AG09309 (cell line): ENCODE measurements at regions not wholly inside any gene's neighbourhood (a gene's known extent, or its start where the extent isn't known, plus 50 kb on each side); places are given as distances from the start of the nearest gene placed in this dataset.

Experiments
- DNase-seq: peaks from one replicate; pipeline ENCODE4 v3.0.0-alpha.2; 2010; ENCODE audit warnings: low read depth
- H3K4me3 ChIP-seq: 2 replicates; pipeline ENCODE4 v1.5.1; 2011; ENCODE audit warnings: mild to moderate bottlenecking, low read depth, low read length, moderate library complexity; ENCODE audit not compliant: control insufficient read depth
- TF ChIP-seq, protein P1 (sequence below): IDR thresholded peaks from 2 replicates; pipeline ENCODE4 v1.5.1; 2011; ENCODE audit warnings: mild to moderate bottlenecking, low read depth, low read length, inconsistent platforms; ENCODE audit not compliant: insufficient read depth, control insufficient read depth; ENCODE audit errors: missing control alignments

DNA sequence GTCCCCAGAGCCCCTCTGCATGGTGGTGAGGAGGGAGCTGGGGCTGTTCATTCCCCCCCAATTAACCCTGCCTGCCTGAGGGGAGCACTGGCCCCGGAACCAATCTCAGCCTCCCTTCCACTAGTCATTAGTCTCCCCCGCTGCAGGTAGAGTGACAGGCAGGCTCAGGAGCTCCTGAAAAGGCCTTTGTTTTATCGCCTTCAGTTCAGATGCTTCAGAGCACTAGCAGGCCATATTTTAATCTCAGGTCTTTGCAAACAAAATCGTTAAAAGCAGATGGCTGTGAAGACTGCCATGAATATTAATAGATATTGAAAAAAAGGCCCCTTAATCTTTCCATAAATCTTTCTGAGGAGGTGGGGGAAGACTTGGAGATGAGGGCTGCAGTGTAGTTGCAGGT, 250.7 kb downstream of the RPS24 start:
- H3K4me3 ChIP-seq: no peak overlapping the region
- TF ChIP-seq, protein P1, sequence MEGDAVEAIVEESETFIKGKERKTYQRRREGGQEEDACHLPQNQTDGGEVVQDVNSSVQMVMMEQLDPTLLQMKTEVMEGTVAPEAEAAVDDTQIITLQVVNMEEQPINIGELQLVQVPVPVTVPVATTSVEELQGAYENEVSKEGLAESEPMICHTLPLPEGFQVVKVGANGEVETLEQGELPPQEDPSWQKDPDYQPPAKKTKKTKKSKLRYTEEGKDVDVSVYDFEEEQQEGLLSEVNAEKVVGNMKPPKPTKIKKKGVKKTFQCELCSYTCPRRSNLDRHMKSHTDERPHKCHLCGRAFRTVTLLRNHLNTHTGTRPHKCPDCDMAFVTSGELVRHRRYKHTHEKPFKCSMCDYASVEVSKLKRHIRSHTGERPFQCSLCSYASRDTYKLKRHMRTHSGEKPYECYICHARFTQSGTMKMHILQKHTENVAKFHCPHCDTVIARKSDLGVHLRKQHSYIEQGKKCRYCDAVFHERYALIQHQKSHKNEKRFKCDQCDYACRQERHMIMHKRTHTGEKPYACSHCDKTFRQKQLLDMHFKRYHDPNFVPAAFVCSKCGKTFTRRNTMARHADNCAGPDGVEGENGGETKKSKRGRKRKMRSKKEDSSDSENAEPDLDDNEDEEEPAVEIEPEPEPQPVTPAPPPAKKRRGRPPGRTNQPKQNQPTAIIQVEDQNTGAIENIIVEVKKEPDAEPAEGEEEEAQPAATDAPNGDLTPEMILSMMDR: no peak
- no peak for DNase-seq

DNA sequence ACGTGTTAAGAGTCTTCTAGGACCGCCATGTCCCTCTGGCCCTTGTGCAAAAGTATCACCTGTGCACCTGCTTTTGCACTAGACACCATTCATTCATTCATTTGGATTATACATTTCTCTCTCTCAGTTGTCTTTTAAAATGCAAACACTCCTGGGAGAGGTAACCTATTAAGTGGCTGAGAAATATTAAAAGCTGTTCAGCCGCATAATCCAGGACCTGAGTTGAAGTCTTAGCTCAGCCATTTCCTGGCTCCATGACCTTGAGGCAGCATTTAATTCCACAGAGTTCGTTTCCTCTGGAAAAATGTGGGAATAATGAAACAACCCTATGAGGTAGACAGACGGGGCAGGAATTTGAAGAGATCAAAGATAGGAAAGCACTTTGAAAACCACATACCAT, 251.6 kb downstream of the RPS24 start:
- DNase-seq: no peak
- no peak overlapping the region for H3K4me3 ChIP-seq

DNA sequence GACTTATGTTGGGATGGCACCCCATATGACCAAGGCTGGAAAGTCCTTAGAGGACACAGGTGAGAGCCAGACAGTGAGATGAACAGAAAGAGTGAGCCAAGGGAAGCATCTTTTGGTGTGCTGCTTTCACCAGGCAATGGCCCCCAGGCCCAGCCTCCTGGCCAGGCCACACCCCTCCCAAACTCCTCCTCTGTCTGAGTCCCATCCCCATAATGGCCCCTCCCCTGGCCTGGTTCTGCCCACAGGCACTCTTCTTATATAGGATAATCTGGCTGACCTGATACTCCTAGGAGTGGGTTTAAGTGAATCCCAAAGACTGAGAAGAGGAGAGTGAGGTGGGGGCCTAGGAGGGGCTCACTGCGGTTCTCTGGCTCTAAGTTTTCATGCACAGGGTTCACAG, 252.5 kb downstream of the RPS24 start:
- H3K4me3 ChIP-seq: no peak overlapping the region
- TF ChIP-seq, protein P1: no peak
- DNase-seq: no peak

More for the DNA sequence above, 251.6 kb downstream of the RPS24 start:
- TF ChIP-seq, protein P1: no peak

DNA sequence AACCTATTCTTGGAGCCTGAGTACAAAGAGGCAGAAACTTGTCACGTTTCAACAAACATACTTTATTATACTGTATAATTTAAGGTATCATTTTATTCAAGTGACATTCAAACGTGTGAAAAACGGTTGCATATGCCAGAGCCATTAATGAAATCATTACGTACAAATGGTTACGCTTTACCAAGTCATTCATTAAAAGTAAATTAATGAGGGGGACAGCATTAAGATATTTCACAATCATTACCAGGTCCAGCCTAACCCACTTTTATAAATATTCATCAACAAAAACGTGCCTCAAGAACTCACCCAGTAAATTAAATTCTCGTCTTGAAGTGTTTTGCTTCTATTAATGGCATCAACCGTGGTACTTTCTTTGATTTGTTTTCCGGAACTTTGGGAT, 253.0 kb downstream of the RPS24 start:
- no peak for DNase-seq
- TF ChIP-seq, protein P1: no peak
- H3K4me3 ChIP-seq: no peak overlapping the region

DNA sequence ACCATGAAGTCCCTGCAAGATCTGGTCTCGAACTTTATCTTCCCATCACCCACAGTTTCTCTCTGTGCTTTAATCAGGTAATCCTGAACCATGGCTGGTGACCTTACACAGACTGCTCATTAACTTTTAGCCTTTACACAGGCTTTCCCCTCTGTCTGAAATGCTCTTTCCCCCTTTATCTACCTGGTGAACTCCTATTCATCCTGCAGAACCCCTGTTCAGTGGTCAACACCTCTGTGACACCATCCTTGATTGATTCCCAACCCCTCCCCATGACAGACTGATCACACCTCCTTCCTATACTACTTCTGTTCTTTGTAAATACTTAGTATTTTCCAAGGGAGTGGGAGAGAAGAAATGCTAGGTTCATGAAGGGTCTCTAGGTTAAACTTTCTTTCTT, 254.0 kb downstream of the RPS24 start:
- DNase-seq: no peak
- TF ChIP-seq, protein P1: no peak

DNA sequence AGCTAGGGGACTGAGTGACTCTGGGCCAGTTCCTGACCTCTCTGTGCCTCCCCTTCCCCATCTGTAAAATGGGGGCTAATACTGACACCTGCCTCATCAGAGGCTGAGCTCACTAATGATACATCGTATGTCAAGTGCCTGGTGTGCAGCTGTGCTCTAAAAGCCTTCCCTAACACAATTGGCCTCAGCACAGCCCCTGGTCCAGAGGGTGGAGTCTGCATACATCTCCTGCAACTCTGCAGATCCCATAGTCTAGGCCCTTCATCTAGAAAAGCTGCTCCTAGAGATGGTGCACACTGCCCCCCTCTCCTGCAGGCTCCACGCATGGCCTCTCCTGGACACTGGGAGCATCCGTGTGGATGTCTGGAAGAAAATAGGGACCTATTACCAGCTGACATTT, 255.0 kb downstream of the RPS24 start:
- DNase-seq: no peak
- H3K4me3 ChIP-seq: no peak overlapping the region
- TF ChIP-seq, protein P1: no peak

More for the DNA sequence above, 254.0 kb downstream of the RPS24 start:
- no peak overlapping the region for H3K4me3 ChIP-seq

DNA sequence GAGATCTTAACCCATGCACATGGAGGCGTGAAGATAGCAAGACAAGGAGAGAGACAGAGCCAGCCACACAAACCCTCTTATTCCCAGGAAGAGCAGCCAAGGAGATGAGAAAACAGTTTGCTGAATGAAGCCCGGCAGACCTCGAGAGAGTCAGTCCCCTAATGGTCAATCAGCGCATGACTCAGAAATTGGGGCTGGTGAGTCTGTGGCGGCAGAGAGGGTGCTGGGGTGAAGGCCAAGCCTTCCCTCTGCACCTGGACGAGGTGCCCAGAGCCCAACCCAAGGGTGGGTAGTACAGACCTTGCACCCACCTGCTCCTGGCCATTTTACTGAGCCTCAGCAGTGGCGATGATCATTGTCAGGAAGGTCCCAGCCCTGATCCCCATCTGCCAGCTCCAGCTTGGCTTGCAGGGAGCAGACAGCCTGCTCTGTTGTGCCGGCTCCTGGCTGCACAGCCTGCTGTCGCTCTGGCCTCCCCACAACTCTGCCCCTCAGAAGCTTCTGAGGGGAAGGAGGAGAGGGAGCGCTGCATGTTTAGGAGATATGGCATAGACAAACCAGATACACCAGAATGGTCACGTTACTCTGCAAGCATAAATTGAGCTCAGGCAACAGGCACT, 256.6 kb downstream of the RPS24 start:
- TF ChIP-seq, protein P1: no peak
- no peak for DNase-seq
- no peak overlapping the region for H3K4me3 ChIP-seq
